GM12873 (cell line): ENCODE measurements at regions not wholly inside any gene's neighbourhood (a gene's known extent, or its start where the extent isn't known, plus 50 kb on each side); places are given as distances from the start of the nearest gene placed in this dataset.

Source experiments
- TF ChIP-seq, protein P1 (sequence below): IDR thresholded peaks from 2 replicates; pipeline ENCODE4 v1.5.1; 2012; ENCODE audit warnings: low read depth, mild to moderate bottlenecking, moderate library complexity, low read length, control low read depth; ENCODE audit not compliant: insufficient read depth; ENCODE audit errors: missing control alignments

- TF ChIP-seq, protein P1, sequence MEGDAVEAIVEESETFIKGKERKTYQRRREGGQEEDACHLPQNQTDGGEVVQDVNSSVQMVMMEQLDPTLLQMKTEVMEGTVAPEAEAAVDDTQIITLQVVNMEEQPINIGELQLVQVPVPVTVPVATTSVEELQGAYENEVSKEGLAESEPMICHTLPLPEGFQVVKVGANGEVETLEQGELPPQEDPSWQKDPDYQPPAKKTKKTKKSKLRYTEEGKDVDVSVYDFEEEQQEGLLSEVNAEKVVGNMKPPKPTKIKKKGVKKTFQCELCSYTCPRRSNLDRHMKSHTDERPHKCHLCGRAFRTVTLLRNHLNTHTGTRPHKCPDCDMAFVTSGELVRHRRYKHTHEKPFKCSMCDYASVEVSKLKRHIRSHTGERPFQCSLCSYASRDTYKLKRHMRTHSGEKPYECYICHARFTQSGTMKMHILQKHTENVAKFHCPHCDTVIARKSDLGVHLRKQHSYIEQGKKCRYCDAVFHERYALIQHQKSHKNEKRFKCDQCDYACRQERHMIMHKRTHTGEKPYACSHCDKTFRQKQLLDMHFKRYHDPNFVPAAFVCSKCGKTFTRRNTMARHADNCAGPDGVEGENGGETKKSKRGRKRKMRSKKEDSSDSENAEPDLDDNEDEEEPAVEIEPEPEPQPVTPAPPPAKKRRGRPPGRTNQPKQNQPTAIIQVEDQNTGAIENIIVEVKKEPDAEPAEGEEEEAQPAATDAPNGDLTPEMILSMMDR = no peak
Measured at GRCh38 chr9:73237140-73237539, 85.5 kb downstream of the ANXA1 start.

GRCh38 chr9:73239570-73240265 is 88.1 kb downstream of the ANXA1 start:
- TF ChIP-seq, protein P1 = no peak

DNA sequence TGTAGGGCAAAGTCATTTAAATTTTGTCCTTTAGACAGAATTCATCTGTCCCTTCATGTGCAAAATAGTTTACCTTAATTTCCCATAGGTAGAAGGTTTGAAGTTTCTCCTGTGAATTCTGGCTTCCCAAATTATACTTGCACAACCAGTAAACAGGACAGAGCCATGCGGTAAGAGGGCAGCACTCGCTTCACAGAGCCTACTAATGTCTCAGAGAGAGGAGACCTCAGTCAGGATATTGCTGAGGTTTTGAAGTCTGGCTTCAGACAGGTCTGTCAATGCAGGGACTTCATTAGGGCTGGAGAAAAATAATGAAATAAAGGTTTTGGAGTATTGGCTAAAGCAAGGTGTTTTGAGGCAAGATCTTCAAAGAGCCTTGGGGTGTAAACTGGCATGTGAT is 91.4 kb downstream of the ANXA1 start:
- TF ChIP-seq, protein P1 = no peak

GRCh38 chr9:73259086-73259696 is 107.5 kb downstream of the ANXA1 start:
- TF ChIP-seq, protein P1 = no peak

- TF ChIP-seq, protein P1 = no peak
Measured at GRCh38 chr9:73260506-73260905, 108.8 kb downstream of the ANXA1 start.

- TF ChIP-seq, protein P1 = no peak
Measured at GRCh38 chr9:73264631-73265030, 113.0 kb downstream of the ANXA1 start.

GRCh38 chr9:73265876-73266275 is 114.2 kb downstream of the ANXA1 start:
- TF ChIP-seq, protein P1 = no peak
